GM12872 (cell line): ENCODE measurements at regions not wholly inside any gene's neighbourhood (a gene's known extent, or its start where the extent isn't known, plus 50 kb on each side); places are given as distances from the start of the nearest gene placed in this dataset.

Experiments
- CTCF ChIP-seq: IDR thresholded peaks from 3 replicates; pipeline ENCODE4 v1.5.1; 2011; ENCODE audit warnings: low read depth, mild to moderate bottlenecking, low read length, moderate library complexity; ENCODE audit not compliant: insufficient read depth

GRCh38 chr9:86723346-86723745 is 224.0 kb downstream of the GAS1 start:
- no peak for TF ChIP-seq CTCF

GRCh38 chr9:86722706-86723075 is 224.6 kb downstream of the GAS1 start:
- no peak for TF ChIP-seq CTCF

GRCh38 chr9:86721843-86722705 is 225.2 kb downstream of the GAS1 start:
- TF ChIP-seq CTCF = no peak

GRCh38 chr9:86721226-86721781 is 226.0 kb downstream of the GAS1 start:
- no peak for TF ChIP-seq CTCF

GRCh38 chr9:86720639-86721225 is 226.6 kb downstream of the GAS1 start:
- TF ChIP-seq CTCF = no peak

- TF ChIP-seq CTCF = no peak
These were observed 228.8 kb downstream of the GAS1 start for GRCh38 chr9:86718388-86719049.

- no peak for TF ChIP-seq CTCF
These were observed 230.9 kb downstream of the GAS1 start for GRCh38 chr9:86716326-86716922.
